ENCODE measurements at regions not wholly inside any gene's neighbourhood (a gene's known extent, or its start where the extent isn't known, plus 50 kb on each side); places are given as distances from the start of the nearest gene placed in this dataset.

- Histone ChIP-seq H3K9me3 (replicated peaks; ENCODE audit: control insufficient read depth, insufficient read depth, low read length) (no peaks in the 10 kb centered on the region), H2AFZ (ENCODE audit: low read depth, low read length) (no peak overlapping the region), H3K4me1 (ENCODE audit: control insufficient read depth, extremely low read depth, insufficient read depth, low read length) (no peaks in the 10 kb centered on the region), H3K9me1 (replicated peaks; ENCODE audit: control insufficient read depth, extremely low read depth, insufficient read depth, low read length) (no peaks in the 10 kb centered on the region), H3K27me3 (ENCODE audit: control insufficient read depth in 2 of 2, insufficient read depth in 2 of 2, low read length in 2 of 2) (no peaks in the 10 kb centered on the region), H3K79me2 (ENCODE audit: control insufficient read depth, insufficient read depth, low read length) (no peaks in the 10 kb centered on the region), H3K9ac (replicated peaks; ENCODE audit: extremely low read depth, insufficient read depth, low read length) (no peak overlapping the region), H3K4me3 (replicated peaks in 1 of 3; ENCODE audit: insufficient read depth in 1 of 3, low read depth in 1 of 3, low read length in 3 of 3) (no peak overlapping the region), H4K20me1 (replicated peaks; ENCODE audit: control insufficient read depth, extremely low read depth, insufficient read depth, low read length) (no peaks in the 10 kb centered on the region), H3K4me2 (ENCODE audit: insufficient read depth, low read length) (no peak overlapping the region), H3K36me3 (ENCODE audit: control insufficient read depth in 2 of 2, extremely low read depth in 1 of 2, insufficient read depth in 2 of 2, low read length in 2 of 2) (no peaks in the 10 kb centered on the region), H3K27ac (ENCODE audit: insufficient read depth, low read depth, low read length) (no peak overlapping the region)
- TF ChIP-seq MAX (IDR thresholded peaks at IDR 0.05; ENCODE audit: insufficient read depth, insufficient read length) (no peak), MYC (IDR thresholded peaks at IDR 0.05; ENCODE audit: low read depth, low read length) (no peak), JUN (IDR thresholded peaks at IDR 0.05; ENCODE audit: borderline replicate concordance, insufficient read depth, insufficient read length, low read depth) (no peak), FOS (IDR thresholded peaks at IDR 0.05; ENCODE audit: borderline replicate concordance, insufficient read depth, low read length) (no peak), POLR2A (IDR thresholded peaks at IDR 0.05; ENCODE audit: low read depth, low read length) (no peak), POLR2AphosphoS5 (IDR thresholded peaks at IDR 0.05; ENCODE audit: insufficient read depth, low read depth, low read length) (no peak), EZH2 (IDR thresholded peaks at IDR 0.05; ENCODE audit: borderline replicate concordance, low read depth, low read length, severe bottlenecking) (no peak), GATA2 (IDR thresholded peaks at IDR 0.05; ENCODE audit: insufficient read depth, insufficient read length, low read depth, low read length) (no peak)
- TF ChIP-seq, protein P1, sequence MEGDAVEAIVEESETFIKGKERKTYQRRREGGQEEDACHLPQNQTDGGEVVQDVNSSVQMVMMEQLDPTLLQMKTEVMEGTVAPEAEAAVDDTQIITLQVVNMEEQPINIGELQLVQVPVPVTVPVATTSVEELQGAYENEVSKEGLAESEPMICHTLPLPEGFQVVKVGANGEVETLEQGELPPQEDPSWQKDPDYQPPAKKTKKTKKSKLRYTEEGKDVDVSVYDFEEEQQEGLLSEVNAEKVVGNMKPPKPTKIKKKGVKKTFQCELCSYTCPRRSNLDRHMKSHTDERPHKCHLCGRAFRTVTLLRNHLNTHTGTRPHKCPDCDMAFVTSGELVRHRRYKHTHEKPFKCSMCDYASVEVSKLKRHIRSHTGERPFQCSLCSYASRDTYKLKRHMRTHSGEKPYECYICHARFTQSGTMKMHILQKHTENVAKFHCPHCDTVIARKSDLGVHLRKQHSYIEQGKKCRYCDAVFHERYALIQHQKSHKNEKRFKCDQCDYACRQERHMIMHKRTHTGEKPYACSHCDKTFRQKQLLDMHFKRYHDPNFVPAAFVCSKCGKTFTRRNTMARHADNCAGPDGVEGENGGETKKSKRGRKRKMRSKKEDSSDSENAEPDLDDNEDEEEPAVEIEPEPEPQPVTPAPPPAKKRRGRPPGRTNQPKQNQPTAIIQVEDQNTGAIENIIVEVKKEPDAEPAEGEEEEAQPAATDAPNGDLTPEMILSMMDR (IDR thresholded peaks at IDR 0.05; ENCODE audit: extremely low read depth in 1 of 2, insufficient read depth in 1 of 2, low read depth in 1 of 2, low read length in 2 of 2): no peak
- FAIRE-seq (no peak), DNase-seq (ENCODE audit: low read depth, low spot score) (no peak)
- dilution Hi-C loops (cut with MboI; ENCODE audit: extremely low pct_ligation_motif_present, low sequenced_read_pairs) (no loop called here), intact Hi-C loops (cut with micrococcal nuclease) (no loop called here)
- POLR2A ChIA-PET: no interaction called here
- BruUV-seq (replicated peaks): no TSS peak
- CTCF ChIA-PET: no interaction called here
Measured at GRCh38 chr9:75233011-75233410, 144.7 kb downstream of the OSTF1 start.
